GM23248 (cell line): ENCODE measurements at regions not wholly inside any gene's neighbourhood (a gene's known extent, or its start where the extent isn't known, plus 50 kb on each side); places are given as distances from the start of the nearest gene placed in this dataset.

Experiments used
- EZH2 ChIP-seq: fragments of 200-600 bp; sonication (generic); IDR thresholded peaks from 2 replicates; pipeline ENCODE4 v1.6.1; 2018; ENCODE audit warnings: antibody characterized with exemption, mild to moderate bottlenecking; ENCODE audit not compliant: insufficient read depth, poor library complexity, severe bottlenecking
- EZH2phosphoT487 ChIP-seq: fragments of 200-600 bp; sonication (generic); IDR thresholded peaks from 2 replicates; pipeline ENCODE4 v1.6.1; 2018; ENCODE audit warnings: antibody characterized with exemption, moderate library complexity, mild to moderate bottlenecking, low read depth; ENCODE audit not compliant: insufficient read depth

- TF ChIP-seq EZH2phosphoT487 (no peak), EZH2 (no peak)
Observed at GRCh38 chr13:34263681-34264080, 445.7 kb downstream of the RFC3 start.
